ENCODE measurements at regions not wholly inside any gene's neighbourhood (a gene's known extent, or its start where the extent isn't known, plus 50 kb on each side); places are given as distances from the start of the nearest gene placed in this dataset.

DNA sequence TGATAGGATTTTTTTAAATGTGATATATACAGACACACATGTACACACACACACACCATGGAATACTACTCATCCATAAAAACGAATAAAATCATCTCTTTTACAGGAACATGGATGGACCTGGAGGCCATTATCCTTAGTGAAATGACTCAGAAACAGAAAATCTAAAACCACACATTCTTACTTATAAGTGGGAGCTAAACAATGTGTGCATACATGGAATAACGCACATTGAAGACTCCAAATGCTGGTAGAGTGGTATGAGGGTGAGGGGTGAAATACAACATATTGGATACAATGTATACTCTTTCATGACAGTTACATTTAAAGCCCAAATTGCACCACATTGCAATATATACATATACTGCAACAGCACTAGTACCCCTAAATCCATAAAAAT lies 120.2 kb upstream of the ADGRL3 start (continued):
- TF ChIP-seq, protein P1, sequence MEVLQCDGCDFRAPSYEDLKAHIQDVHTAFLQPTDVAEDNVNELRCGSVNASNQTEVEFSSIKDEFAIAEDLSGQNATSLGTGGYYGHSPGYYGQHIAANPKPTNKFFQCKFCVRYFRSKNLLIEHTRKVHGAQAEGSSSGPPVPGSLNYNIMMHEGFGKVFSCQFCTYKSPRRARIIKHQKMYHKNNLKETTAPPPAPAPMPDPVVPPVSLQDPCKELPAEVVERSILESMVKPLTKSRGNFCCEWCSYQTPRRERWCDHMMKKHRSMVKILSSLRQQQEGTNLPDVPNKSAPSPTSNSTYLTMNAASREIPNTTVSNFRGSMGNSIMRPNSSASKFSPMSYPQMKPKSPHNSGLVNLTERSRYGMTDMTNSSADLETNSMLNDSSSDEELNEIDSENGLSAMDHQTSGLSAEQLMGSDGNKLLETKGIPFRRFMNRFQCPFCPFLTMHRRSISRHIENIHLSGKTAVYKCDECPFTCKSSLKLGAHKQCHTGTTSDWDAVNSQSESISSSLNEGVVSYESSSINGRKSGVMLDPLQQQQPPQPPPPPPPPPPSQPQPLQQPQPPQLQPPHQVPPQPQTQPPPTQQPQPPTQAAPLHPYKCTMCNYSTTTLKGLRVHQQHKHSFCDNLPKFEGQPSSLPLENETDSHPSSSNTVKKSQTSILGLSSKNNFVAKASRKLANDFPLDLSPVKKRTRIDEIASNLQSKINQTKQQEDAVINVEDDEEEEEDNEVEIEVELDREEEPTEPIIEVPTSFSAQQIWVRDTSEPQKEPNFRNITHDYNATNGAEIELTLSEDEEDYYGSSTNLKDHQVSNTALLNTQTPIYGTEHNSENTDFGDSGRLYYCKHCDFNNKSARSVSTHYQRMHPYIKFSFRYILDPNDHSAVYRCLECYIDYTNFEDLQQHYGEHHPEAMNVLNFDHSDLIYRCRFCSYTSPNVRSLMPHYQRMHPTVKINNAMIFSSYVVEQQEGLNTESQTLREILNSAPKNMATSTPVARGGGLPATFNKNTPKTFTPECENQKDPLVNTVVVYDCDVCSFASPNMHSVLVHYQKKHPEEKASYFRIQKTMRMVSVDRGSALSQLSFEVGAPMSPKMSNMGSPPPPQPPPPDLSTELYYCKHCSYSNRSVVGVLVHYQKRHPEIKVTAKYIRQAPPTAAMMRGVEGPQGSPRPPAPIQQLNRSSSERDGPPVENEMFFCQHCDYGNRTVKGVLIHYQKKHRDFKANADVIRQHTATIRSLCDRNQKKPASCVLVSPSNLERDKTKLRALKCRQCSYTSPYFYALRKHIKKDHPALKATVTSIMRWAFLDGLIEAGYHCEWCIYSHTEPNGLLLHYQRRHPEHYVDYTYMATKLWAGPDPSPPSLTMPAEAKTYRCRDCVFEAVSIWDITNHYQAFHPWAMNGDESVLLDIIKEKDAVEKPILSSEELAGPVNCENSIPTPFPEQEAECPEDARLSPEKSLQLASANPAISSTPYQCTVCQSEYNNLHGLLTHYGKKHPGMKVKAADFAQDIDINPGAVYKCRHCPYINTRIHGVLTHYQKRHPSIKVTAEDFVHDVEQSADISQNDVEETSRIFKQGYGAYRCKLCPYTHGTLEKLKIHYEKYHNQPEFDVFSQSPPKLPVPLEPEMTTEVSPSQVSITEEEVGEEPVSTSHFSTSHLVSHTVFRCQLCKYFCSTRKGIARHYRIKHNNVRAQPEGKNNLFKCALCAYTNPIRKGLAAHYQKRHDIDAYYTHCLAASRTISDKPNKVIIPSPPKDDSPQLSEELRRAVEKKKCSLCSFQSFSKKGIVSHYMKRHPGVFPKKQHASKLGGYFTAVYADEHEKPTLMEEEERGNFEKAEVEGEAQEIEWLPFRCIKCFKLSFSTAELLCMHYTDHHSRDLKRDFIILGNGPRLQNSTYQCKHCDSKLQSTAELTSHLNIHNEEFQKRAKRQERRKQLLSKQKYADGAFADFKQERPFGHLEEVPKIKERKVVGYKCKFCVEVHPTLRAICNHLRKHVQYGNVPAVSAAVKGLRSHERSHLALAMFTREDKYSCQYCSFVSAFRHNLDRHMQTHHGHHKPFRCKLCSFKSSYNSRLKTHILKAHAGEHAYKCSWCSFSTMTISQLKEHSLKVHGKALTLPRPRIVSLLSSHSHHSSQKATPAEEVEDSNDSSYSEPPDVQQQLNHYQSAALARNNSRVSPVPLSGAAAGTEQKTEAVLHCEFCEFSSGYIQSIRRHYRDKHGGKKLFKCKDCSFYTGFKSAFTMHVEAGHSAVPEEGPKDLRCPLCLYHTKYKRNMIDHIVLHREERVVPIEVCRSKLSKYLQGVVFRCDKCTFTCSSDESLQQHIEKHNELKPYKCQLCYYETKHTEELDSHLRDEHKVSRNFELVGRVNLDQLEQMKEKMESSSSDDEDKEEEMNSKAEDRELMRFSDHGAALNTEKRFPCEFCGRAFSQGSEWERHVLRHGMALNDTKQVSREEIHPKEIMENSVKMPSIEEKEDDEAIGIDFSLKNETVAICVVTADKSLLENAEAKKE (CRISPR knock-in tag; IDR thresholded peaks at IDR 0.05), result no peak
- no peak for TF ChIP-seq ZNF114 (CRISPR knock-in tag; IDR thresholded peaks at IDR 0.05)

DNA sequence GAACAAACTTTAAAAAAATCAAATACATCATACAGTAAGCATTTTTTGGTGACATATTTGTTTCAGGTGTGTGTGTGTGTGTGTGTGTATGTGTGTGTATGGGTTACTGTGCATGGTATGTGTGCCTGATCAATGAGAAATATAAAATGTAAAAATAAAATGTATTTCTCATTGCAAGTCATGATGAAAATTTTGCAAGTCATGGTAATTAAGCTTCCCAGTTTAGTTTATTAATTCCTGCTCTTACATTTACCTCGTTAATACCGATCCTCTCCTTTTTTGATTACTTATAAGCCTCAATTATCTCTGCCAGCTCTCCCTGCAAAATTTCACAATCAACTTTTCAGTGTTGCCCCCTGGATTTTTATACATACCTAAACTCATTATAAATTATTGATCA lies 114.6 kb upstream of the ADGRL3 start:
- no peak overlapping the region for H3K4me3 Mint-ChIP-seq
- Histone ChIP-seq H2AFZ (no peak overlapping the region), H3K27me3 (ENCODE audit: insufficient read depth) (no peaks in the 10 kb centered on the region), H3K36me3 (ENCODE audit: insufficient read depth) (no peaks in the 10 kb centered on the region), H3K27ac (ENCODE audit: low read depth) (no peak overlapping the region), H3F3A (replicated peaks; ENCODE audit: low read depth) (no peaks in the 10 kb centered on the region), H3K79me2 (replicated peaks; ENCODE audit: insufficient read depth) (no peaks in the 10 kb centered on the region), H3K4me3 (no peak overlapping the region), H3K9me2 (ENCODE audit: insufficient read depth) (no peaks in the 10 kb centered on the region), H4K20me1 (replicated peaks; ENCODE audit: insufficient read depth) (no peaks in the 10 kb centered on the region), H3K4me1 (ENCODE audit: insufficient read depth) (no peaks in the 10 kb centered on the region), H3K4me2 (no peak overlapping the region)
- no peaks in the 10 kb centered on the region for H3K4me1 Mint-ChIP-seq
- no peaks in the 10 kb centered on the region for H3K27me3 Mint-ChIP-seq (ENCODE audit: insufficient read depth, low read depth, poor library complexity)
- H3K27ac Mint-ChIP-seq, result no peak overlapping the region
- DNase-seq (ENCODE audit: low spot score) (no peak), ATAC-seq (no peak)
- H3K36me3 Mint-ChIP-seq (ENCODE audit: low read depth), result no peaks in the 10 kb centered on the region
- no peaks in the 10 kb centered on the region for H3K9me3 Mint-ChIP-seq
- TF ChIP-seq STAT1 (IDR thresholded peaks at IDR 0.05; ENCODE audit: unreplicated experiment), result no peak
- TF ChIP-seq, protein P2, sequence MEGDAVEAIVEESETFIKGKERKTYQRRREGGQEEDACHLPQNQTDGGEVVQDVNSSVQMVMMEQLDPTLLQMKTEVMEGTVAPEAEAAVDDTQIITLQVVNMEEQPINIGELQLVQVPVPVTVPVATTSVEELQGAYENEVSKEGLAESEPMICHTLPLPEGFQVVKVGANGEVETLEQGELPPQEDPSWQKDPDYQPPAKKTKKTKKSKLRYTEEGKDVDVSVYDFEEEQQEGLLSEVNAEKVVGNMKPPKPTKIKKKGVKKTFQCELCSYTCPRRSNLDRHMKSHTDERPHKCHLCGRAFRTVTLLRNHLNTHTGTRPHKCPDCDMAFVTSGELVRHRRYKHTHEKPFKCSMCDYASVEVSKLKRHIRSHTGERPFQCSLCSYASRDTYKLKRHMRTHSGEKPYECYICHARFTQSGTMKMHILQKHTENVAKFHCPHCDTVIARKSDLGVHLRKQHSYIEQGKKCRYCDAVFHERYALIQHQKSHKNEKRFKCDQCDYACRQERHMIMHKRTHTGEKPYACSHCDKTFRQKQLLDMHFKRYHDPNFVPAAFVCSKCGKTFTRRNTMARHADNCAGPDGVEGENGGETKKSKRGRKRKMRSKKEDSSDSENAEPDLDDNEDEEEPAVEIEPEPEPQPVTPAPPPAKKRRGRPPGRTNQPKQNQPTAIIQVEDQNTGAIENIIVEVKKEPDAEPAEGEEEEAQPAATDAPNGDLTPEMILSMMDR (conservative IDR thresholded peaks at IDR 0.05; ENCODE audit: low read depth in 2 of 2), result no peak
- TF ChIP-seq, protein P3, sequence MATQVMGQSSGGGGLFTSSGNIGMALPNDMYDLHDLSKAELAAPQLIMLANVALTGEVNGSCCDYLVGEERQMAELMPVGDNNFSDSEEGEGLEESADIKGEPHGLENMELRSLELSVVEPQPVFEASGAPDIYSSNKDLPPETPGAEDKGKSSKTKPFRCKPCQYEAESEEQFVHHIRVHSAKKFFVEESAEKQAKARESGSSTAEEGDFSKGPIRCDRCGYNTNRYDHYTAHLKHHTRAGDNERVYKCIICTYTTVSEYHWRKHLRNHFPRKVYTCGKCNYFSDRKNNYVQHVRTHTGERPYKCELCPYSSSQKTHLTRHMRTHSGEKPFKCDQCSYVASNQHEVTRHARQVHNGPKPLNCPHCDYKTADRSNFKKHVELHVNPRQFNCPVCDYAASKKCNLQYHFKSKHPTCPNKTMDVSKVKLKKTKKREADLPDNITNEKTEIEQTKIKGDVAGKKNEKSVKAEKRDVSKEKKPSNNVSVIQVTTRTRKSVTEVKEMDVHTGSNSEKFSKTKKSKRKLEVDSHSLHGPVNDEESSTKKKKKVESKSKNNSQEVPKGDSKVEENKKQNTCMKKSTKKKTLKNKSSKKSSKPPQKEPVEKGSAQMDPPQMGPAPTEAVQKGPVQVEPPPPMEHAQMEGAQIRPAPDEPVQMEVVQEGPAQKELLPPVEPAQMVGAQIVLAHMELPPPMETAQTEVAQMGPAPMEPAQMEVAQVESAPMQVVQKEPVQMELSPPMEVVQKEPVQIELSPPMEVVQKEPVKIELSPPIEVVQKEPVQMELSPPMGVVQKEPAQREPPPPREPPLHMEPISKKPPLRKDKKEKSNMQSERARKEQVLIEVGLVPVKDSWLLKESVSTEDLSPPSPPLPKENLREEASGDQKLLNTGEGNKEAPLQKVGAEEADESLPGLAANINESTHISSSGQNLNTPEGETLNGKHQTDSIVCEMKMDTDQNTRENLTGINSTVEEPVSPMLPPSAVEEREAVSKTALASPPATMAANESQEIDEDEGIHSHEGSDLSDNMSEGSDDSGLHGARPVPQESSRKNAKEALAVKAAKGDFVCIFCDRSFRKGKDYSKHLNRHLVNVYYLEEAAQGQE (IDR thresholded peaks at IDR 0.05; ENCODE audit: unreplicated experiment), result no peak
- TF ChIP-seq, protein P4, sequence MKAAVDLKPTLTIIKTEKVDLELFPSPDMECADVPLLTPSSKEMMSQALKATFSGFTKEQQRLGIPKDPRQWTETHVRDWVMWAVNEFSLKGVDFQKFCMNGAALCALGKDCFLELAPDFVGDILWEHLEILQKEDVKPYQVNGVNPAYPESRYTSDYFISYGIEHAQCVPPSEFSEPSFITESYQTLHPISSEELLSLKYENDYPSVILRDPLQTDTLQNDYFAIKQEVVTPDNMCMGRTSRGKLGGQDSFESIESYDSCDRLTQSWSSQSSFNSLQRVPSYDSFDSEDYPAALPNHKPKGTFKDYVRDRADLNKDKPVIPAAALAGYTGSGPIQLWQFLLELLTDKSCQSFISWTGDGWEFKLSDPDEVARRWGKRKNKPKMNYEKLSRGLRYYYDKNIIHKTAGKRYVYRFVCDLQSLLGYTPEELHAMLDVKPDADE (IDR thresholded peaks at IDR 0.05), result no peak
- no peak for TF ChIP-seq EZH2 (IDR thresholded peaks at IDR 0.05; ENCODE audit: low read depth, unreplicated experiment)
- TF ChIP-seq EZH2phosphoT487 (IDR thresholded peaks at IDR 0.05; ENCODE audit: unreplicated experiment), result no peak
- TF ChIP-seq POLR2AphosphoS5 (IDR thresholded peaks at IDR 0.05; ENCODE audit: low read depth), result no peak
- TF ChIP-seq NANOG (IDR thresholded peaks at IDR 0.05; ENCODE audit: borderline replicate concordance), result no peak
- no peak for TF ChIP-seq ZNF331 (CRISPR knock-in tag; IDR thresholded peaks at IDR 0.05; ENCODE audit: low read depth)
- TF ChIP-seq JUNB (IDR thresholded peaks at IDR 0.05; ENCODE audit: unreplicated experiment), result no peak
- no peak for TF ChIP-seq CREB1 (CRISPR knock-in tag; IDR thresholded peaks at IDR 0.05; ENCODE audit: low read depth)
